Upper lobe of left lung (tissue), 6 donors: ENCODE measurements at regions not wholly inside any gene's neighbourhood (a gene's known extent, or its start where the extent isn't known, plus 50 kb on each side); places are given as distances from the start of the nearest gene placed in this dataset.
A peak's percentile ranks its signal among the peaks of the same experiment; 100 is the strongest.

Experiments
- ATAC-seq, 2 donors: fragments of 200-7000 bp; cut with Tn5 transposase; one replicate each; pipeline ENCODE4 v1.9.1; 2022; ENCODE audit warnings: mild to moderate bottlenecking in 2 of 2, moderate library complexity in 2 of 2; ENCODE audit not compliant: low FRiP score in 2 of 2
- DNase-seq, 2 donors: peaks; one replicate each; pipeline ENCODE4 v3.0.0-alpha.2; 2019 to 2020
- H3K27ac ChIP-seq, 4 donors: fragments of 200-600 bp; sonication (generic); one replicate each; pipeline ENCODE4 v1.5.1; 2016 to 2019
- H3K27me3 ChIP-seq, 4 donors: fragments of 200-600 bp; sonication (generic); one replicate each; pipeline ENCODE4 v1.5.1; 2017 to 2019
- H3K36me3 ChIP-seq, 4 donors: fragments of 200-600 bp; sonication (generic); one replicate each; pipeline ENCODE4 v1.5.1; 2016 to 2019
- H3K4me1 ChIP-seq, 4 donors: fragments of 200-600 bp; sonication (generic); one replicate each; pipeline ENCODE4 v1.5.1; 2018 to 2019
- H3K4me3 ChIP-seq, 4 donors: fragments of 200-600 bp; sonication (generic); one replicate each; pipeline ENCODE4 v1.5.1; 2017 to 2019; ENCODE audit warnings: mild to moderate bottlenecking in 2 of 4, moderate library complexity in 1 of 4
- H3K9me3 ChIP-seq, 4 donors: fragments of 200-600 bp; sonication (generic); one replicate each; pipeline ENCODE4 v1.5.1; 2018 to 2019
- CTCF ChIP-seq, 6 experiments: fragments of 450-650 bp in 4 of 6; fragments of 200-600 bp in 2 of 6; sonication (generic) in 2 of 6; IDR thresholded peaks; one replicate each; pipeline ENCODE4 v1.5.1; 2016 to 2019; ENCODE audit warnings: antibody characterized with exemption in 6 of 6
- EP300 ChIP-seq, 4 donors: sonication (generic); formaldehyde crosslinking; IDR thresholded peaks; one replicate each; pipeline ENCODE4 v1.5.1; 2017; ENCODE audit warnings: antibody characterized with exemption in 4 of 4, control low read depth in 2 of 4
- POLR2A ChIP-seq, 4 donors: fragments of 450-650 bp; IDR thresholded peaks; one replicate each; pipeline ENCODE4 v1.5.1; 2016 to 2017; ENCODE audit warnings: antibody characterized with exemption in 4 of 4, mild to moderate bottlenecking in 2 of 4
- POLR2AphosphoS5 ChIP-seq, 2 donors: sonication (generic); formaldehyde crosslinking; IDR thresholded peaks; one replicate each; pipeline ENCODE4 v1.5.1; 2017; ENCODE audit warnings: antibody characterized with exemption in 2 of 2
- WGBS, 2 donors: methylation state at CpG; one replicate each; pipeline ENCODE4 v1.1.5; 2017 to 2018; 5-methylcytosine and 5-hydroxymethylcytosine counted together
- donor health status: DM: no; HTN: no; CAD: no; lungs with moderate emphysema.
- donor health status: DM: no; HTN: yes; CAD: no; lungs with severe emphysema.

- 81 to 86% methylated on average over 1 of the region's 2 CpGs for WGBS, 2 donors
- Histone ChIP-seq H3K36me3 (peaks cover 0 to 4% (median 0%) of the 10 kb centered on the region in 4 donors), H3K27me3 (no peaks in the 10 kb centered on the region), H3K9me3 (no peaks in the 10 kb centered on the region), H3K27ac (no peak overlapping the region), H3K4me1 (no peaks in the 10 kb centered on the region), H3K4me3 (no peak overlapping the region)
- DNase-seq (no peak), ATAC-seq (no peak)
- TF ChIP-seq POLR2AphosphoS5 (IDR thresholded peaks at IDR 0.05) (no peak), POLR2A (IDR thresholded peaks at IDR 0.05) (no peak), CTCF (IDR thresholded peaks at IDR 0.05) (no peak), EP300 (IDR thresholded peaks at IDR 0.05) (no peak)
Observed at GRCh38 chr15:62691008-62691407, 351.5 kb upstream of the TPM1 start.

DNA sequence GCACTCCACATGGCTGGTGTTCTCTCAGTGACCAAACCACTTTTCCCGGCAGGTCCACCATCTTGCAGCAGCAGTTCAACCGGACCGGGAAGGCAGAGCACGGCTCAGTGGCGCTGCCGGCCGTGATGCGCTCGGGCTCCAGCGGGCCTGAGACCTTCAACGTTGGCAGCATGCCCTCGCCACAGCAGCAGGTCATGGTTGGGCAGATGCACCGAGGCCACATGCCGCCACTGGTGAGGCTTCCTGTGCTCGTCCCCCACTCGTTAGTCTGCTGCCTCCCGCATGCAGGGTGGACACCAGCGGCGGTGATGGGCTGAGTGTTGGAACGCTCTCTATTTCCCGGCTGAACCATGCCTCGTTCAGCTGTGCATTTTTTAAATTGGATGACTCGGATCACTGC, 344.9 kb upstream of the TPM1 start:
- Histone ChIP-seq H3K9me3 (no peaks in the 10 kb centered on the region), H3K36me3 (peaks cover 0 to 11% (median 3%) of the 10 kb centered on the region in 4 donors), H3K27me3 (no peaks in the 10 kb centered on the region), H3K27ac (no peak overlapping the region), H3K4me1 (no peaks in the 10 kb centered on the region), H3K4me3 (no peak overlapping the region)
- ATAC-seq (no peak), DNase-seq (no peak)
- TF ChIP-seq POLR2AphosphoS5 (IDR thresholded peaks at IDR 0.05) (no peak), EP300 (IDR thresholded peaks at IDR 0.05) (no peak), CTCF (IDR thresholded peaks at IDR 0.05) (no peak), POLR2A (IDR thresholded peaks at IDR 0.05) (no peak)
- 93 to 95% methylated on average over 12 to 23 of the region's 23 CpGs for WGBS, 2 donors

GRCh38 chr15:62698646-62699045, 343.9 kb upstream of the TPM1 start:
- no peaks in the 10 kb centered on the region for H3K9me3 ChIP-seq
- no peak for DNase-seq
- 78 to 97% methylated on average over 8 of the region's 8 CpGs for WGBS, 2 donors
- TF ChIP-seq POLR2AphosphoS5 (IDR thresholded peaks at IDR 0.05): no peak
- no peak for TF ChIP-seq EP300 (IDR thresholded peaks at IDR 0.05)
- TF ChIP-seq CTCF (IDR thresholded peaks at IDR 0.05): no peak
- no peak for TF ChIP-seq POLR2A (IDR thresholded peaks at IDR 0.05)
- no peaks in the 10 kb centered on the region for H3K27me3 ChIP-seq
- H3K36me3 ChIP-seq: peaks cover 0 to 11% (median 3%) of the 10 kb centered on the region in 4 donors
- no peak overlapping the region for H3K27ac ChIP-seq
- no peaks in the 10 kb centered on the region for H3K4me1 ChIP-seq
- no peak for ATAC-seq
- no peak overlapping the region for H3K4me3 ChIP-seq

DNA sequence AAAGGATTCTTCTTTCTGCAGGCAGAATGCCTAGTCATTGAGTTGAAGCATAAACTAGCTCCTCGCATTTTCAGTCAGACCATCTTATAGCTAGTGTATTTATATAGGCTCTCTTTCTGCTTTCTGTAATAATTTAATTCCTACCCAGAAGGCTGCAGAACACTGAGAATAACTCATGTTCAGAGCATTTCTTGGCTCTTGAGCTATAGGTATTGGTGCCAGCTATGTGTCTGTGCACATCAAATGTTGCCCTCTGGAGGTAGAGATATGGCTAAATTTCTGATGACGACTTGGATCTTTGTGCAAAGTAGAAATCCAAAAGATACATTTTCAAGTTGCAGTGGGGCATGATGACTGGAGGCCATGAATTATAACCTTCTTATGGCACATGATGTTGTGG, 336.2 kb upstream of the TPM1 start:
- TF ChIP-seq CTCF (IDR thresholded peaks at IDR 0.05): no peak
- no peak for TF ChIP-seq EP300 (IDR thresholded peaks at IDR 0.05)
- no peak for TF ChIP-seq POLR2A (IDR thresholded peaks at IDR 0.05)
- no peak for TF ChIP-seq POLR2AphosphoS5 (IDR thresholded peaks at IDR 0.05)
- H3K36me3 ChIP-seq: no peaks in the 10 kb centered on the region
- no peaks in the 10 kb centered on the region for H3K9me3 ChIP-seq
- 82 to 86% methylated on average over 2 of the region's 2 CpGs for WGBS, 2 donors
- no peaks in the 10 kb centered on the region for H3K4me1 ChIP-seq
- DNase-seq (no peak), ATAC-seq (no peak)
- H3K27me3 ChIP-seq: no peaks in the 10 kb centered on the region
- H3K4me3 ChIP-seq: no peak overlapping the region
- H3K27ac ChIP-seq: no peak overlapping the region

GRCh38 chr15:62708470-62708869, 334.1 kb upstream of the TPM1 start:
- Histone ChIP-seq H3K27me3 (no peaks in the 10 kb centered on the region), H3K4me3 (no peak overlapping the region), H3K9me3 (no peaks in the 10 kb centered on the region), H3K36me3 (no peaks in the 10 kb centered on the region), H3K4me1 (no peaks in the 10 kb centered on the region), H3K27ac (no peak overlapping the region)
- peak in 1 of 2 donors; percentile 73 for DNase-seq
- no peak for ATAC-seq
- WGBS, 2 donors: 90 to 95% methylated on average over 2 to 16 of the region's 16 CpGs
- no peak for TF ChIP-seq EP300 (IDR thresholded peaks at IDR 0.05)
